ENCODE measurements at regions not wholly inside any gene's neighbourhood (a gene's known extent, or its start where the extent isn't known, plus 50 kb on each side); places are given as distances from the start of the nearest gene placed in this dataset.

GRCh38 chr1:38118976-38119375 is 72.4 kb upstream of the POU3F1 start:
- H3K27ac ChIP-seq (ENCODE audit: low read depth), result no peak overlapping the region
- no peak overlapping the region for H3K4me3 ChIP-seq (ENCODE audit: low read depth, low read length)
- no peaks in the 10 kb centered on the region for H3K36me3 ChIP-seq (ENCODE audit: insufficient read depth)
- H3K4me1 ChIP-seq (ENCODE audit: insufficient read depth), result no peaks in the 10 kb centered on the region
- DNase-seq (ENCODE audit: extremely low spot score), result no peak
- WGBS, result 71% methylated on average over 9 of the region's 9 CpGs

DNA sequence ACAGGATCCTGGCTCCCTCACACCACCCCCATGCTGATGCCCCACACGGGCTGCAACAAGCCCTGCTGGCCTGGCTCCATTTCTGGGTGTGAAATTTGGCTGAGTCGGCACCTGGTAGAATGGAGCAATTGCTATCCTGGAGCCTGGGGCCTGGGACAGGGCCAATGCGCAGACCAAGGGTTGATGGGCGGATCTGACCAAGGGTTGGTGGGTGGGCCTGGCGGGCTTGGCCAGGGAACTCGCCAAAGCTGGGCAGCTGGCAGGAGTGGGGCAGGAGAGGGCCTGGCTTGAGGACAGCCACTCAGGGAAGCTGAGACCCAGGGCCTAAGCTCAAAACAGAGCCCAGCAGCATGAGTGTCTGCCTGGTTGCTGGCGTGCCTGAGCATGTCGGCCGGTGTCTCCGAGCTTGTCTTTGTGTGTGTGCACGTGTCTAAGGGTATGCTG is 70.9 kb upstream of the POU3F1 start:
- Histone ChIP-seq H3K27ac (ENCODE audit: low read depth) (no peak overlapping the region), H3K4me1 (ENCODE audit: insufficient read depth) (no peaks in the 10 kb centered on the region), H3K36me3 (ENCODE audit: insufficient read depth) (no peaks in the 10 kb centered on the region), H3K4me3 (ENCODE audit: low read depth, low read length) (no peak overlapping the region)
- no peak for DNase-seq (ENCODE audit: extremely low spot score)
- WGBS, result 81% methylated on average over 11 of the region's 11 CpGs

DNA sequence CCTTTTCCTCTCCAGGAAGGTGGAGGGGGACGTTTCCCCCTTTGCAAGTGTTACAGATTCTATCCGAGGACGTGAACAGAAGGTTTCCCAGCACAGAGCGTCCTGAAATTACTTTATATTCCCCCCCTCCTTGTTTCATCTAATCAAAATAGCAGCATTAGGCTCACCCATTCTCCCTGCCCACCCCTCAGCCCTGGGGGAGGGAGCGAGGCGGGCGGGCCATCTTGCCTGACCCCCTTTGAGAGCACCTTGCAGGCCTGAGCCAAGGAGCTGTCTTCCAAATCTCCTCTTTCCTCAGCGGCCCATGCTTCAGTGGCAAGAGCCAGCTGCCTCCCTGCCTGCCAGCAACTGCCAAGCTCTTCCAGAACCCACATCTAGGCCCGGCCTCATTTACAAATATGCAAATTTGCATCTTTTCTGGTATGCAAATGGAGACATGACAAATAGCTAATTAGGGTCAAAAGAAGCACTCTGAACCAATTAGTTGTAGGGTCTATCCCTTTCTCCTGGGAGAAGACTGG is 69.1 kb upstream of the POU3F1 start:
- Histone ChIP-seq H3K4me3 (ENCODE audit: low read depth, low read length) (no peak overlapping the region), H3K36me3 (ENCODE audit: insufficient read depth) (no peaks in the 10 kb centered on the region), H3K4me1 (ENCODE audit: insufficient read depth) (no peaks in the 10 kb centered on the region), H3K27ac (ENCODE audit: low read depth) (no peak overlapping the region)
- 87% methylated on average over 9 of the region's 9 CpGs for WGBS
- DNase-seq (ENCODE audit: extremely low spot score), result no peak

DNA sequence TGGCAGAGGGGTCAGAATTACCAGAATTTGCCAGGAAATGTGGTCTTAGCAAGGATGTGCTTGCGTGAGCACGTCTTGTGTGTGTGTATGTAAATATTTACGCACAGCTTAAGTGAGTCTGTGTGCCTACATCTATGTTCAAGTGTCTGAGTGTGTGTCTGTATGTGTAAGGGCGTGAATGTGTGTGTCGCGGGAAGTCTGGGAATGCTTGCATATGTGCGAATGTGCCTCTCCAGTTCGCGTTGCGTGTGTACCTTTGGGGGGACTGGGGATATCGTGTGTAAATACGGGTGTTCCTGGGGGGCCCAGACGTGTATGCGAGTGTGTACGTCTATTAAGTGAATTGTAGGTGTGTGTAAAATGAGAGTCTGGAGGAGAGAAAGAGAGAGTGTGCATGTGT is 68.6 kb upstream of the POU3F1 start:
- 94% methylated on average over 15 of the region's 15 CpGs for WGBS
- H3K4me3 ChIP-seq (ENCODE audit: low read depth, low read length), result no peak overlapping the region
- H3K27ac ChIP-seq (ENCODE audit: low read depth), result no peak overlapping the region
- no peak for DNase-seq (ENCODE audit: extremely low spot score)
- no peaks in the 10 kb centered on the region for H3K36me3 ChIP-seq (ENCODE audit: insufficient read depth)
- H3K4me1 ChIP-seq (ENCODE audit: insufficient read depth), result no peaks in the 10 kb centered on the region

DNA sequence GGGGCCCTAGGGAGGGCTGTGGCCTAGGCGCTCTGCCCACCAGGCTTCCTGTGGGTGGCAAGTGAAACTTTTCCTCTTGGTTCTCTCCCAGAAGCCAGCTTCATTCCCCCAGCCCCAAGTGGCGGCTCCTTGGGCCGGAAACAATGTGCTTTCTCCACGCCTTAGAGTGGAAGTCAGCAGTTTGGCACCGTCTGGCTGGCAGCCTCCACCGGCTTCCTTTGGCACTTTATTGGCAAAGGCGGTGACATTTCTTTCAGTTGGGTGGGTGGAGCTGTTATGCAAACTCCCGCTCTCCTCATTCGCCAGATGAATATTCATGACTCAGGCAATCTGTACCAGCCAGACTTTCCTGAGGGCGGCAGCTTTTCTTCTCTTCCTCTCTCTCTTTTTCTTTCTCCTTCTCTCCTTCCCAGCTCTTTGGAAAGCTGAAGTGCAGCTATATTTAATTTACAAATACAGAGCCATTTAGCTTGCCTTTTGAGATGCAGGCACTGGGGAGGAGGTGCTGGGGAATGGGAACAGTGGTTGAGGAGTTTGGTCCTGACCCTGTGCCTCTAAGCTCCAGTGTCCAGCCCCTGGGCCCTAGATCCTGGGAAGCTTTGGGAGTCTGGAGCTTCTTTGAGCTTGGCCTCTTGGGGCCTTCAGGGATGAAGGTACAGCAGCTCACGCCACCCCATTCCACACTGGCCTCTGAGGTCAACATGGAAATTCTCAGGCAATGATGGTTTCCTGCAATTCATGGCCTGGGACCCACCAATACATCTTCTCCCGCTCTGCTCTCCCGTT is 67.8 kb upstream of the POU3F1 start:
- H3K4me3 ChIP-seq (ENCODE audit: low read depth, low read length), result no peak overlapping the region
- no peak for DNase-seq (ENCODE audit: extremely low spot score)
- WGBS, result 64% methylated on average over 13 of the region's 13 CpGs

DNA sequence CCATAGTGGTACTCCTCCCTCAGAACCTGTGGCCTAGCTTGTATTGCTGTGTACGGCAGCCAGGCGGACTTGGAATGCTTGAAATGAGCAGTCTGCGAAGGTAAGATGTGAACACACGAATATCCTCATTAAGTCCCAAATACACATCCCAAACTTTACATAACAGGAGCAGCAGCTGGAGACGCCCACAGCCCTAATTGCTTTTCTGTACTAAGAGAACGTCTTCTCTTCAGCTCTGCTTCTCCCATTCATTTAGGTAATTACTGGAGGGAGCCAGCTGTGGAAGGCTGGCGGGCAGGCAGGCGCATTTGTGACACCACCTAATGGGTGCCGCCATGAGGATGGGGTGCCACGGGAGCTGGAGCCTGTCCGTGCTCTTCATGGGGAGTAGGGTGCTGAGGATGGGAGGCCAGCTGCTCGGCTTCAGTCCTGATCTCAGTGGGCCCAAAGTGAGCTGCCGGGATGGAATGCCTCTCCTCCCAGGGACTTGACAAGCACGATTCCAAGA is 66.6 kb upstream of the POU3F1 start:
- no peaks in the 10 kb centered on the region for H3K36me3 ChIP-seq (ENCODE audit: insufficient read depth)
- 84% methylated on average over 14 of the region's 14 CpGs for WGBS
- H3K4me3 ChIP-seq (ENCODE audit: low read depth, low read length), result no peak overlapping the region
- DNase-seq (ENCODE audit: extremely low spot score), result no peak
- H3K4me1 ChIP-seq (ENCODE audit: insufficient read depth), result no peaks in the 10 kb centered on the region
- H3K27ac ChIP-seq (ENCODE audit: low read depth), result no peak overlapping the region

More for the DNA sequence above, 67.8 kb upstream of the POU3F1 start:
- no peaks in the 10 kb centered on the region for H3K36me3 ChIP-seq (ENCODE audit: insufficient read depth)
- H3K4me1 ChIP-seq (ENCODE audit: insufficient read depth), result no peaks in the 10 kb centered on the region
- no peak overlapping the region for H3K27ac ChIP-seq (ENCODE audit: low read depth)

DNA sequence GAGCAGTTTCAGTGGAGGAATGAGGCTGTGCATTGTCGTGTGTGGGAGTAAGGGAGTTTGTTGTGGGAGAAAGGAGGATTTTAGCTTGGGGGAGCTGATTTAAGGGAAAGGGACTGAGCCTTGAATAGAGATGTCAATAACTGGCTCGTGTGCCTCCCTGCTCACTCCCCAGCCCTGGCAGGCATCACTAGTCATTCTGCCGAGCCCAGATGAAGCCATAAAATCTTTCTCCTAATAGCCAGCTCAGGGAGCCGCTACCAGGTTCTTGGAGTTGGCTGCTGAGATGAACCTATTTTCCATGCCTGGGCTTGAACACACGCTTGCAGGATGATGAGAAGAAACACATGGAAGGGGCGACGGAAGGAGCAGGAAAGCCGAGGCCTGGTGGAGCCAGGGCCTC is 65.0 kb upstream of the POU3F1 start:
- DNase-seq (ENCODE audit: extremely low spot score), result no peak
- WGBS, result 81% methylated on average over 8 of the region's 8 CpGs
- no peak overlapping the region for H3K27ac ChIP-seq (ENCODE audit: low read depth)
- H3K36me3 ChIP-seq (ENCODE audit: insufficient read depth), result no peaks in the 10 kb centered on the region
- H3K4me1 ChIP-seq (ENCODE audit: insufficient read depth), result no peaks in the 10 kb centered on the region
- H3K4me3 ChIP-seq (ENCODE audit: low read depth, low read length), result no peak overlapping the region

DNA sequence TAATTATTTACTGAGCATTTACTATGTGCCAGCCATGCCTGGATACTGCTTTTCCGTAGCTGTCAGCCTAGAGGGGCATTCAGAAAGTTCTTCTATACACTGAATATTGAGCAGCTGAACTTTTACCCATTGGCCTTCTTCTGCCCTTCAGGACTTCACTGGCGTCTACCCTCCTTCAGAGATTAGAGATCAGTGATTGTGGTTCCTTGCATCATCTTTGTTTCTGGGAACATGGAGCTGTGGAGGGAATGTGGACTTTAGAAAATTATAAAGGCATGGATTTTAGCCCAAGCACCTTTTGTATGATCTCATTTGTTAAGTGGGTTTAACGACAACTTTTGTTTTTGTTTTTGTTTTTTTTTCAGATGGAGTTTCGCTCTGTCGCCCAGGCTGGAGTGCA is 58.7 kb upstream of the POU3F1 start:
- H3K27ac ChIP-seq (ENCODE audit: low read depth), result no peak overlapping the region
- no peaks in the 10 kb centered on the region for H3K4me1 ChIP-seq (ENCODE audit: insufficient read depth)
- DNase-seq (ENCODE audit: extremely low spot score), result no peak
- no peak overlapping the region for H3K4me3 ChIP-seq (ENCODE audit: low read depth, low read length)
- WGBS, result 92% methylated on average over 5 of the region's 5 CpGs
- H3K36me3 ChIP-seq (ENCODE audit: insufficient read depth), result no peaks in the 10 kb centered on the region

- Histone ChIP-seq H3K27ac (ENCODE audit: low read depth) (no peak overlapping the region), H3K4me3 (ENCODE audit: low read depth, low read length) (no peak overlapping the region), H3K36me3 (ENCODE audit: insufficient read depth) (no peaks in the 10 kb centered on the region), H3K4me1 (ENCODE audit: insufficient read depth) (no peaks in the 10 kb centered on the region)
- 65% methylated on average over 3 of the region's 3 CpGs for WGBS
- DNase-seq (ENCODE audit: extremely low spot score), result no peak
Measured at GRCh38 chr1:38102636-38103035, 56.0 kb upstream of the POU3F1 start.

GRCh38 chr1:38101037-38101785 is 54.6 kb upstream of the POU3F1 start:
- Histone ChIP-seq H3K27ac (ENCODE audit: low read depth) (no peak overlapping the region), H3K4me3 (ENCODE audit: low read depth, low read length) (no peak overlapping the region), H3K4me1 (ENCODE audit: insufficient read depth) (no peaks in the 10 kb centered on the region), H3K36me3 (ENCODE audit: insufficient read depth) (no peaks in the 10 kb centered on the region)
- WGBS, result 76% methylated on average over 8 of the region's 8 CpGs
- DNase-seq (ENCODE audit: extremely low spot score), result no peak

- 83% methylated on average over 18 of the region's 18 CpGs for WGBS
- H3K27ac ChIP-seq (ENCODE audit: low read depth), result no peak overlapping the region
- H3K4me1 ChIP-seq (ENCODE audit: insufficient read depth), result no peaks in the 10 kb centered on the region
- H3K4me3 ChIP-seq (ENCODE audit: low read depth, low read length), result no peak overlapping the region
- DNase-seq (ENCODE audit: extremely low spot score), result no peak
- H3K36me3 ChIP-seq (ENCODE audit: insufficient read depth), result no peaks in the 10 kb centered on the region
Measured at GRCh38 chr1:38098101-38098847, 51.7 kb upstream of the POU3F1 start.

DNA sequence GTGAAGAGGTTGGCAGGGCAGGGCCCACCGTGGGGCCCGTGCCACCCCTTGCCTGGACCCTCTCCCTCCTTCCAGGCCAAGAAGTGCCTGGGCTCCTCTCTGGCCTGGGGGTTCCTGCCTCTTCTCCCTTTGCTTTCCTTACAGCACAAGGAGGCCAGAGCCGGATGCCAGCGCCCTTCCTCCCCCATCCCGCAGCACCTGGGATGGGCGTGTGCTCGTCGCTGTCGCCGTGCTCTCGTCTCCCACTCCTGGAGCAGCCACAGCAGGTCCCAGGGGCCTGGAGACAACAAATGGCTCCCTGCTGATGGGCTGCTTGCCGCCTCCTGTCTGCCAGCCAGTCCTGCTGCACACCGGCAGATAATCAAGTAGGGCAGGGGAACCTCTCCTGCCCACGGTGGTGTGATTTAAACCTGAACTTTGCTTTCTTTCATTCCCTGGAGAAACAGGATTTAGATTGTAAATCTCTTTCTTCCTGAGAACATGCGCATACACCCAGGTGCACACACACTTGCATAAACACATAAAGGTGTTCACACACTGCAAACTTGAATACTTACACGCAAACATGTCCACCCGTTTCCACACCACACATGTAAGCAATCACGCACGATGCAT is 50.8 kb upstream of the POU3F1 start:
- DNase-seq (ENCODE audit: extremely low spot score), result no peak
- no peak overlapping the region for H3K27ac ChIP-seq (ENCODE audit: low read depth)
- 56% methylated on average over 19 of the region's 19 CpGs for WGBS
- no peak overlapping the region for H3K4me3 ChIP-seq (ENCODE audit: low read depth, low read length)
- H3K4me1 ChIP-seq (ENCODE audit: insufficient read depth), result no peaks in the 10 kb centered on the region
- no peaks in the 10 kb centered on the region for H3K36me3 ChIP-seq (ENCODE audit: insufficient read depth)

Measured in urinary bladder (tissue), 3 donors.